BE2C (cell line): ENCODE measurements at regions not wholly inside any gene's neighbourhood (a gene's known extent, or its start where the extent isn't known, plus 50 kb on each side); places are given as distances from the start of the nearest gene placed in this dataset.

Experiments
- DNase-seq: peaks from one replicate; pipeline ENCODE4 v3.0.0-alpha.2; 2020
- H3K27me3 ChIP-seq: fragments of 250-450 bp; sonication (Bioruptor Pico); 2 replicates; pipeline ENCODE4 v1.5.1; 2020; ENCODE audit warnings: mild to moderate bottlenecking
- H3K36me3 ChIP-seq: fragments of 250-450 bp; sonication (Bioruptor Pico); 2 replicates; pipeline ENCODE4 v1.5.1; 2020; ENCODE audit warnings: mild to moderate bottlenecking
- H3K4me1 ChIP-seq: fragments of 250-450 bp; sonication (Bioruptor Pico); 2 replicates; pipeline ENCODE4 v1.5.1; 2020
- H3K4me3 ChIP-seq: 2 replicates; pipeline ENCODE4 v1.5.1; 2011; ENCODE audit warnings: low read depth, low read length
- H3K9me3 ChIP-seq: fragments of 250-450 bp; sonication (Bioruptor Pico); 2 replicates; pipeline ENCODE4 v1.5.1; 2020
- TF ChIP-seq, protein P1 (sequence below): IDR thresholded peaks from 2 replicates; pipeline ENCODE4 v1.5.1; 2012; ENCODE audit warnings: mild to moderate bottlenecking, low read depth, low read length

DNA sequence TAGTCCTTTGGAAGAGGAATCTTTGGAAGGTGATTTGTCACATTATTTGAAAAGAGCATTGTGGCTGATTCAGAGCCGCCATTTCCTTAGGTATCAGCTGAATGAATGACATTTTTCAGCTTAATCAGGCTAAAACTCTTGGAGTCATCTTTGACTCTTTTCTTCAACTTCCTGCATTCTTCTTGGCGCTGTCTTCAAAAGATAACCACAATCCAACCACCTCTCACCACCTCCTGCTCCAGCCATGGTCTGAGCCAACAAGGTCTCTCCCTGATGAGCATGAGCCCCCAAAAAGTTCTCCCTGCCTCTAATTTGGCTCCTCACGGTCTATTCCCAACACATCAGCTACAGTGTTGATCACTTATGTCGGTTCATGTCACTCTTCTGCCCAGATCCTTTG is 297.6 kb upstream of the RUNX1 start:
- no peaks in the 10 kb centered on the region for H3K4me1 ChIP-seq
- TF ChIP-seq, protein P1, sequence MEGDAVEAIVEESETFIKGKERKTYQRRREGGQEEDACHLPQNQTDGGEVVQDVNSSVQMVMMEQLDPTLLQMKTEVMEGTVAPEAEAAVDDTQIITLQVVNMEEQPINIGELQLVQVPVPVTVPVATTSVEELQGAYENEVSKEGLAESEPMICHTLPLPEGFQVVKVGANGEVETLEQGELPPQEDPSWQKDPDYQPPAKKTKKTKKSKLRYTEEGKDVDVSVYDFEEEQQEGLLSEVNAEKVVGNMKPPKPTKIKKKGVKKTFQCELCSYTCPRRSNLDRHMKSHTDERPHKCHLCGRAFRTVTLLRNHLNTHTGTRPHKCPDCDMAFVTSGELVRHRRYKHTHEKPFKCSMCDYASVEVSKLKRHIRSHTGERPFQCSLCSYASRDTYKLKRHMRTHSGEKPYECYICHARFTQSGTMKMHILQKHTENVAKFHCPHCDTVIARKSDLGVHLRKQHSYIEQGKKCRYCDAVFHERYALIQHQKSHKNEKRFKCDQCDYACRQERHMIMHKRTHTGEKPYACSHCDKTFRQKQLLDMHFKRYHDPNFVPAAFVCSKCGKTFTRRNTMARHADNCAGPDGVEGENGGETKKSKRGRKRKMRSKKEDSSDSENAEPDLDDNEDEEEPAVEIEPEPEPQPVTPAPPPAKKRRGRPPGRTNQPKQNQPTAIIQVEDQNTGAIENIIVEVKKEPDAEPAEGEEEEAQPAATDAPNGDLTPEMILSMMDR = no peak
- H3K4me3 ChIP-seq = no peak overlapping the region
- no peak for DNase-seq
- H3K36me3 ChIP-seq = no peaks in the 10 kb centered on the region
- no peaks in the 10 kb centered on the region for H3K27me3 ChIP-seq
- no peaks in the 10 kb centered on the region; the same call in 1 of the 2 replicates for H3K9me3 ChIP-seq

DNA sequence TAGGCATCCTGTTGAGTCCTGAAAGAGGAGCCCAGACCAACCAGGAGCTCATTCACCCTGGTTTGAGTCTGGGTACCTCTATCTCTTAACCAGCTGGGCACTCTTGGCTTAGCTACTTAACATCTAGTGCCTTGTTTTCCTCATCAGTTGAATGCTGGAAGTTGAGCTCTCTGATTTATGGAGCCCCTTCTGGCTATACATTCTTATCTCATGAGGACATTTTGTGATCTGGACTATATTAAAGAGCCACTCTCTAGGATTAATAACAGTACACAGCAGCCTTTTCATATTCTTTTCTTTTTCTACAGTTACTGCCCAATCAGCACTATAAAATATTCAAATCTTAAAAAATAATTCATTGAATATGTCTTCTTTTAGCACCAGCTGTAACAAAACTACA is 296.9 kb upstream of the RUNX1 start:
- Histone ChIP-seq H3K4me3 (no peak overlapping the region), H3K27me3 (no peaks in the 10 kb centered on the region), H3K9me3 (no peaks in the 10 kb centered on the region; the same call in 1 of the 2 replicates), H3K36me3 (no peaks in the 10 kb centered on the region), H3K4me1 (no peaks in the 10 kb centered on the region)
- TF ChIP-seq, protein P1 = no peak
- no peak for DNase-seq

DNA sequence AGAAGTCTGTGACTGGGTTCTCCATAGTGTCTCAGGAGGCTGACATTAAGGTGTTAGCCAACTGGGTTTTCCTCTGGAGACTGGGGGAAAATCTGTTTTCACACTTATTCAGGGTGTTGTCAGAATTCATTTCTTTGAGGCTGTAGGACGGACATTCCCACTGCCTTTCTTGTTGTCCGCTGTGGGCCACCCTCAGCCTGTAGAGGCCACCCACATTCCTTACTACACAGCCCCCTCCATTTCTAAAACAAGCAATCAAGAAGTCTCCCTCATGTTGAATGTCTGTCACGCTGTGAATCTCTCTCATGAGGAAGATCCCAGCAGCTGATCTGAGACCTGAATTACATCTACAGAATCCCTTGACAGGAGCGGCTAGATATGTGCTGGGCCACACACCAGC is 295.5 kb upstream of the RUNX1 start:
- Histone ChIP-seq H3K9me3 (no peaks in the 10 kb centered on the region; the same call in 1 of the 2 replicates), H3K4me3 (no peak overlapping the region), H3K27me3 (no peaks in the 10 kb centered on the region), H3K4me1 (no peaks in the 10 kb centered on the region), H3K36me3 (no peaks in the 10 kb centered on the region)
- TF ChIP-seq, protein P1 = no peak
- DNase-seq = no peak

DNA sequence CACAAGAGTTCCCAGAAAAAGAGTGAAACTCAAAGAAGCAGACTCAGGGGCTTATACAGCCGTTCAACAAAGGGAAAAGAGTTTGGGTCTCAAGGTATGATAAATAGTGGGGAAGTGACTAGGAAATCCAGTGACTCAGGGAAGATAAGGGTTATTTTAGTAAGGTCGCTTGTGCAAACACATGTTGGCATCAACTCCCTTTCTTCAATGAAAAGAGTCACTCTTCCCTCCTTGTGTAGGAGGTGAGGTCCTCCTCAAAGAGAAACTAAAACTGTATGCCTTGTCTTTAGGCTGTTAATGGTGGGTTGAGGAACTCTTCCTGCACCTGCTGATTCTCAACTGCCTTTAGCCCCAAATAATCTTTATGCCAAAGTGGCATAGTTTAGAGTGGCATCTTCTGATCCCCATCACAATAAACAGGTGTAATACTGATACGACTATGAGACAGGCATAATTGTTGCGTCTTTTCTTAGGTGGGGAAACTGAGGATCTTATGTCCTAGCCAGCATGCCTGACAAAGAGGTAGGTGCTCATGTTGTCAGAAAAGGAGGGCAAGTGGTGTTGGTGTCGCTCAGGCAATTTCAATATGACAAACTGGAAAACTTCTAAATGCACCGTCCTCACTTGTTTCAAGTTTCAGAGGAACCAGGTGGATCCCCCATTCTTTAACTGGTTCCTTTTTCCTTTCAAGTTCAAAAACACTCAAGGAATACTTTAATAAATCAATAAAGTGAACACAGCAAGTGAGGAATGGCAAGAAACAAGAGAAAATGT is 294.1 kb upstream of the RUNX1 start:
- TF ChIP-seq, protein P1 = no peak
- H3K4me1 ChIP-seq = no peaks in the 10 kb centered on the region
- no peak for DNase-seq
- H3K4me3 ChIP-seq = no peak overlapping the region
- no peaks in the 10 kb centered on the region for H3K27me3 ChIP-seq
- peaks cover 2% of the 10 kb centered on the region; the same call in 1 of the 2 replicates for H3K9me3 ChIP-seq
- H3K36me3 ChIP-seq = no peaks in the 10 kb centered on the region

DNA sequence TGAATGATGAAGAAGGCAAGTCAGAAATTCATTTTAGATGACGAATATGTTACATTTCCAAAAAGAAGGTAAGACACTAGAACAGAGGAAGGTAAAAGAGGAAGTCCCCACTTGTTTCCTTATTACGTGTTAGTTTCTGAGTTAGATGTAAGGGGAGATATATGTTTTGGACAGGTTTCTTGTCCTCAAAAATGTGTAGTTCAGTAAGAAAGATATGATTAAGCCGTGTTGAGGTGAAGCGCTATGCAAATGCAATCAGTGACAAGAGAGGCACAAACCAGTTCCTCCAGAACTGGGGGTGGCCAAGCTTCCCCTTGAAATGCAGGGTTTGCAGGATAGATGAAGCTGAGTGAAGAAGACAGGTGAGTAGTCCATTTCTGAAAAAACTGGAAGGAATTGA is 293.3 kb upstream of the RUNX1 start:
- H3K4me1 ChIP-seq = no peaks in the 10 kb centered on the region
- no peaks in the 10 kb centered on the region for H3K27me3 ChIP-seq
- H3K36me3 ChIP-seq = no peaks in the 10 kb centered on the region
- no peak for DNase-seq
- TF ChIP-seq, protein P1 = no peak
- H3K4me3 ChIP-seq = no peak overlapping the region
- H3K9me3 ChIP-seq = peaks cover 2% of the 10 kb centered on the region; the same call in 1 of the 2 replicates

DNA sequence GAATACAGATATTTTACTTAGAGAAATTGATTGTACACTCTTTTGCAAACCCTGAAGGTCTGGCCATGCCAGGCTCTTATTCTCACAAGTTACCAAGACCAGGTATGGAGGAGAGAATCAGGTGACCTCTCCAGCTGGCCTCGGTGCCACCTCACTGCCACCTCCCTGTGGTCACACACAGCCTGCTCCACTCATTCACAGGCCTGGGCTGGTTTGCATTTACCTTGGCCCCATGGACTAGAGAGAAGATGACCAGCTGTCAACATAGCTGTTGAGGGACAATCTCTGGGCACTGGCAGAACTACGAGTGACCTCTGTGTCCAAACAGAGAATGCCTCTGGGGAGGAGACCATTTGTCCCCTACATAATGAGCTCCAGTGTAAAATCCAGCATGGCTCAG is 291.2 kb upstream of the RUNX1 start:
- no peaks in the 10 kb centered on the region for H3K36me3 ChIP-seq
- peaks cover 2% of the 10 kb centered on the region; the same call in 1 of the 2 replicates for H3K9me3 ChIP-seq
- H3K4me3 ChIP-seq = no peak overlapping the region
- TF ChIP-seq, protein P1 = no peak
- no peaks in the 10 kb centered on the region for H3K4me1 ChIP-seq
- no peak for DNase-seq
- no peaks in the 10 kb centered on the region for H3K27me3 ChIP-seq
